Neural cell (in vitro differentiated cells): ENCODE measurements at regions not wholly inside any gene's neighbourhood (a gene's known extent, or its start where the extent isn't known, plus 50 kb on each side); places are given as distances from the start of the nearest gene placed in this dataset.
"Not testable (repeated sequence)": the region's sequence is repeated elsewhere in the genome, so short reads cannot be mapped to it uniquely, and the experiment has no call there.

Source experiments
- EP300 ChIP-seq: fragments of 450-650 bp; conservative IDR thresholded peaks from 2 replicates; pipeline ENCODE4 v1.6.1; 2014; ENCODE audit warnings: antibody characterized with exemption, mild to moderate bottlenecking, moderate library complexity; ENCODE audit not compliant: poor library complexity, severe bottlenecking
- POLR2AphosphoS5 ChIP-seq: IDR thresholded peaks from 2 replicates; pipeline ENCODE4 v1.6.1; 2012
- SMC3 ChIP-seq: fragments of 450-650 bp; conservative IDR thresholded peaks from 2 replicates; pipeline ENCODE4 v1.6.1; 2014; ENCODE audit warnings: antibody characterized with exemption, mild to moderate bottlenecking, moderate library complexity; ENCODE audit not compliant: poor library complexity
- TF ChIP-seq, protein P1 (sequence below): fragments of 450-650 bp; IDR thresholded peaks from 2 replicates; pipeline ENCODE4 v1.5.1; 2014; ENCODE audit warnings: antibody characterized with exemption, mild to moderate bottlenecking, moderate library complexity; ENCODE audit not compliant: poor library complexity, severe bottlenecking
- TF ChIP-seq, protein P2 (sequence below): IDR thresholded peaks from 2 replicates; pipeline ENCODE4 v1.6.1; 2012; ENCODE audit warnings: borderline replicate concordance

DNA sequence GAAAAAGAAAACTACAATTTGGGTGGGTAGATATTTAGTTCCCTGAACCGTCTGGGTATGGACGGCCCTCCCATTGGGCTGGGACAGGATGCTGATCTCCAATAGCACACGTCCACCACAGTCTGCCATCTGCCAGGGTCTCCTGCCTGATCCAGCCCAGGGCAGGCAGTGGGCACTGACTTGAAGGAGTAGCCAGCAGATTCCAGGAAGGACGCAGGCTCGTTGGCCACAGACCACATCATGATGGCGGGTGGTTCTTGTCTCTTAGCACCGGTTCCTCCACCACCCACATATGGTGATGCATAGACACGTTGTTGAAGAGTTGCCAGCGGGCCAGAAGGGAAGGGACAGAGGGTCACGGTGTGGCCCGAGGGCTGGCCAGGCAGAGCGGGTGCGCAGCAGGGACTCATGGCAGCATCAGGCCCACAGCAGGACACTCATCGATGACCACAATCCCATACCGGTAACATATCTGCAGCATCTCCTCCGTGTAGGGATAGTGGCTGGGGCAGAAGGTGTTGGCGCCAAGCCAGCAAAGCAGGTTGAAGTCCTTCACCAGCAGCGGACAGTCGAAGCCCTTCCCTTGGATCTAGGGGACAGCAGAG, 155.8 kb upstream of the FAM174A start:
- TF ChIP-seq POLR2AphosphoS5, SMC3, EP300: not testable (repeated sequence)
- TF ChIP-seq, protein P1, sequence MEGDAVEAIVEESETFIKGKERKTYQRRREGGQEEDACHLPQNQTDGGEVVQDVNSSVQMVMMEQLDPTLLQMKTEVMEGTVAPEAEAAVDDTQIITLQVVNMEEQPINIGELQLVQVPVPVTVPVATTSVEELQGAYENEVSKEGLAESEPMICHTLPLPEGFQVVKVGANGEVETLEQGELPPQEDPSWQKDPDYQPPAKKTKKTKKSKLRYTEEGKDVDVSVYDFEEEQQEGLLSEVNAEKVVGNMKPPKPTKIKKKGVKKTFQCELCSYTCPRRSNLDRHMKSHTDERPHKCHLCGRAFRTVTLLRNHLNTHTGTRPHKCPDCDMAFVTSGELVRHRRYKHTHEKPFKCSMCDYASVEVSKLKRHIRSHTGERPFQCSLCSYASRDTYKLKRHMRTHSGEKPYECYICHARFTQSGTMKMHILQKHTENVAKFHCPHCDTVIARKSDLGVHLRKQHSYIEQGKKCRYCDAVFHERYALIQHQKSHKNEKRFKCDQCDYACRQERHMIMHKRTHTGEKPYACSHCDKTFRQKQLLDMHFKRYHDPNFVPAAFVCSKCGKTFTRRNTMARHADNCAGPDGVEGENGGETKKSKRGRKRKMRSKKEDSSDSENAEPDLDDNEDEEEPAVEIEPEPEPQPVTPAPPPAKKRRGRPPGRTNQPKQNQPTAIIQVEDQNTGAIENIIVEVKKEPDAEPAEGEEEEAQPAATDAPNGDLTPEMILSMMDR = not testable (repeated sequence)
- TF ChIP-seq, protein P2, sequence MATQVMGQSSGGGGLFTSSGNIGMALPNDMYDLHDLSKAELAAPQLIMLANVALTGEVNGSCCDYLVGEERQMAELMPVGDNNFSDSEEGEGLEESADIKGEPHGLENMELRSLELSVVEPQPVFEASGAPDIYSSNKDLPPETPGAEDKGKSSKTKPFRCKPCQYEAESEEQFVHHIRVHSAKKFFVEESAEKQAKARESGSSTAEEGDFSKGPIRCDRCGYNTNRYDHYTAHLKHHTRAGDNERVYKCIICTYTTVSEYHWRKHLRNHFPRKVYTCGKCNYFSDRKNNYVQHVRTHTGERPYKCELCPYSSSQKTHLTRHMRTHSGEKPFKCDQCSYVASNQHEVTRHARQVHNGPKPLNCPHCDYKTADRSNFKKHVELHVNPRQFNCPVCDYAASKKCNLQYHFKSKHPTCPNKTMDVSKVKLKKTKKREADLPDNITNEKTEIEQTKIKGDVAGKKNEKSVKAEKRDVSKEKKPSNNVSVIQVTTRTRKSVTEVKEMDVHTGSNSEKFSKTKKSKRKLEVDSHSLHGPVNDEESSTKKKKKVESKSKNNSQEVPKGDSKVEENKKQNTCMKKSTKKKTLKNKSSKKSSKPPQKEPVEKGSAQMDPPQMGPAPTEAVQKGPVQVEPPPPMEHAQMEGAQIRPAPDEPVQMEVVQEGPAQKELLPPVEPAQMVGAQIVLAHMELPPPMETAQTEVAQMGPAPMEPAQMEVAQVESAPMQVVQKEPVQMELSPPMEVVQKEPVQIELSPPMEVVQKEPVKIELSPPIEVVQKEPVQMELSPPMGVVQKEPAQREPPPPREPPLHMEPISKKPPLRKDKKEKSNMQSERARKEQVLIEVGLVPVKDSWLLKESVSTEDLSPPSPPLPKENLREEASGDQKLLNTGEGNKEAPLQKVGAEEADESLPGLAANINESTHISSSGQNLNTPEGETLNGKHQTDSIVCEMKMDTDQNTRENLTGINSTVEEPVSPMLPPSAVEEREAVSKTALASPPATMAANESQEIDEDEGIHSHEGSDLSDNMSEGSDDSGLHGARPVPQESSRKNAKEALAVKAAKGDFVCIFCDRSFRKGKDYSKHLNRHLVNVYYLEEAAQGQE = not testable (repeated sequence)
